RCC 7860 (cell line): ENCODE measurements at regions not wholly inside any gene's neighbourhood (a gene's known extent, or its start where the extent isn't known, plus 50 kb on each side); places are given as distances from the start of the nearest gene placed in this dataset.
"Not testable (repeated sequence)": the region's sequence is repeated elsewhere in the genome, so short reads cannot be mapped to it uniquely, and the experiment has no call there.

ENCODE experiments used
- DNase-seq: peaks from one replicate; pipeline ENCODE4 v3.0.0-alpha.2; 2015; ENCODE audit warnings: low spot score
- FAIRE-seq: peaks from 2 replicates; lab custom pipeline; 2012; peaks lifted over from hg19 to GRCh38; lab: Jason Lieb, UNC

DNA sequence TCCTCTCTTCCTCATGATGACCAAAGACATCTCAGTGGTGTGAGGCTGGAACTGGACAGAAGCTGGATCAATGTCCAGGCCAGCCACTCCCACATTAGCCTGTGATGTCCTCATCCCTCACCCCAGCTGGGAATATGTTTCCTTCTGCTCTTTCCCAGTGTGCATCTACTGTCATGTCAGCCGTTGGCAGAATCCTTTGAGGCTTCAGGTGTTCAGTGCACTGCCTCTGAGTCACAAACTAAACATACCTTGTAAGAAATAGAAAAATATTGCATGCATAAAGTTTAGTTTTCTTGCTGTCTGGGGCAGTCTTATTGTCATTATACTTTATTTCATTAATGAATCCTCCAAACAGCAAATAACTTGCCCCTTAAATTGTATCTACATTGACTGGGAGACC, 161.6 kb upstream of the RASGRP1 start:
- no peak for DNase-seq
- FAIRE-seq, result no peak

DNA sequence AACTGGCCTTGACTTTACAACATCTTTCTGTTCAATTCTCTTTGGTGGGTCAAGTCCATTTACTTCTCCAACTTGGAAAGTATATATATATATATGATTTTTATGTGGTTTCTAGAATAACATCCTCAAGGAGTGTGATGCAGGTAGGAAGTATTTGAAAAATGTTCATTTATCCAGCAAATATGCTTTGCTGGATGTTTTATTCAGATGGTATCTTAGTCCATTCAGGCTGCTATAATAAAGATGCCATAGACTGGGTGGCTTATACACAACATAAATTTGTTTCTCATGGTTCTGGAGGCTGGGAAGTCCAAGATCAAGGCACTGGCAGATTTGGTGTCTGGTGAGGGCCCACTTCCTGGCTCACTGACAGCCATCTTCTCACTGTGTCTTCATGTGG, 168.7 kb upstream of the RASGRP1 start:
- no peak for DNase-seq
- FAIRE-seq, result no peak

DNA sequence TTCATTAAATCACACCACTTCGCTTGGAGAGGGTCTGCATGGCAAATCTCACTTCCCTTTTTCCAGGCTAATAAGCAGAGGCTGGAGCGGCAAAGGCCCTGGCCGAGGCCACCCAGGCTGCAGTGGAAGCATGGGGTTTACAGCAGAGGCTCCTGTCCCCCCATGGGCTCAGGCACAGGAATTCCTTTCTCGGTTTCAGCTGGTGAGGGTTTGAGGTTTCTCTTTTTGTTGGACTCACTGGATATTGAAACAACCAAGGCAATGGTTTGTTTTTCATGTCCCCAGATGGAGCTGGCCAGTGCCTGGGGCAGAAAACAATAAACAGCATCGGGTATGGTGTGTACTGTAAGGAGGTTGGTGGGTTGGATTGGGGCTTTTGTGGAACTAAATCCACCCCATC, 175.6 kb upstream of the RASGRP1 start:
- DNase-seq, result no peak
- no peak for FAIRE-seq

DNA sequence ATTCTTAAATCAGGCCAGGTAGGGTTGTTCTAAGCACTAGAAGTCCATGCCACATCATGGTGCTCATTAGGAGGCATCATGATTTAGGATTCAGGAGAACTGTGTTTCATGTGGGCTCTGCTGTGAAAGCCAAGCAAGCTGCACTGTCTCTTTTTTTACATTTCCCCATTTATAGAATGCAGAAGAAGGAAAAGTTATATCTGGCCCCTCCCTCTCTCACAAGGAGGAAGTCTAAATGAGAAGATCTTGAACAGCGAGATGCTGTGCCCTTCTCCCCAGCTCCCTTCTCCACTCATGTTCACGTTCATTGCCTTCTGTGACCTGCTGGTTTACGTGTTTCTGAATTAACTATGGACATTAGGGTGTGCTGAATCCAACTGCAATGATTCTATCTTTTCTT, 178.5 kb upstream of the RASGRP1 start:
- FAIRE-seq (no peak), DNase-seq (no peak)

DNA sequence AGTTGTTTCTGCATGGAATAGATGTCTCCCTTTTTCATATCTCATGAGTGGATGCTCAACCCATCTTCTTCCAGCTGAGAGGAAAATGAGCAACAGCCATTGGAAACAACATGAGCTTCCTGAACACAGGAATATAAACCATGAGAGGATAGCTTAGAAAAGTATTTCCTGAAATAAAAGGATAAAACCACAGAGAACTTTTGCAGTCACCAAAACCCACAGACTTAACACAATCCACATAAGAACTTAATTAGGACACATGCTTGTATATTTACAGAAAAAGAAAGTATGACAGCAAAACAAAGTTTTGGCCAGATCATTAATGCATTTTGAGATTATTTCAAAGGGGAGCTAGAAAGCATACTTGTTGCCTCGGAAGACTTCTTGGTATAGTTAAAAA, 180.5 kb upstream of the RASGRP1 start:
- DNase-seq (no peak), FAIRE-seq (no peak)

DNA sequence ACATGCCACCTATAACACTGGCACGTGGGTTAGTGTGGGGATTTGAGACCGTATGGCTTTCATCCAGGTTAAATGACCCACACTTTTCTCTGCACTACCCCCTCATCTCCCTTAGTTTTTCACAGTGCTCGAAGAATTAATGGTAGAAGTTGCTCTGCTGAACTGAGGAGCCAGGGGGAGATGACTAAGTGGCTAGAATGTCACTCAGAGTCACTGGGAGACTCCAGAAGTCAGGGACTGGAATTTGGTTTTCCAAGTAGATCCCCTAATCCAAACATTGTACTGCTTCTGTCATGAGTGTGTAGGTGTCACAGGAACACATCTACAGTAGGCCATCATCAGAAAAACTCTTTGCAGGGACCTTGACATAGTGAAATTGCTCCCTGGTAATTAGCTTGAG, 181.0 kb upstream of the RASGRP1 start:
- no peak for FAIRE-seq
- DNase-seq, result no peak

DNA sequence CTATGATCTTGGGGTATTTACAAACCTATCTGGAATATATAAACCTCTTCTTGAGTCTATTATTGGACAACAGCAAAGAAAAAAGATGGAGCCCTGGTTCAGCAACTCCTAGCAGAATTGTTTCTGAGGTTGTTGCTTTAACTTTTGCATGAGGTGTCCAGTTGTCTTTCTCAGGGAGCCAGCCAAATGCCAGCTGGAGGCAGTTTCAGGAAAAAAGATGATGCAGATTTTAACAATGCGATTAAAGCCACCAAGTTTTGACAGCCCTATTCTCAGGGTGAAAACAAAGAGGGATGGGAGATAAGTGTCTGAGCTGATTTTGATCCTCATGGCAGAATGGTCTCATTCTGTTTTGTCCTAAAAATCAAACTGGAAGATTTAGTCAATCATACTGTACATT, 181.6 kb upstream of the RASGRP1 start:
- no peak for FAIRE-seq
- no peak for DNase-seq

DNA sequence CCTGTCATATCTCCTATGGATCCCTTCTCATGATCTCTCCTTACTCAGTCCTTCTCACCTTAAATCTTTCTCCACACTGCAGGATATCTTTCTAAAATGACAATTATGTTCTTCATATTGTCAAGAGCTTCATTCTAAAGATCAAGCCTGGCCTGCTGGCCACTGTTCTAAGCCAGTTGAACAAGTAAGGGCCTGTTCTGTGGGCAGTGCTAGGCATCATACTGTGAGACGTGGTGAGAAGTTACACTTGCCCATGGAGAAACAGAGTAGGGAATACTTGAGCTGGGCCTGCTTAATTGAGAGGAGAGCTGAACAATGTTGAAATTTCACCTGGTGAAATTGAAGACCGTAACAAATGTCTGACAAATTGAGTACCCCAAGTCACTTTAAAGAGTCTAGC, 184.1 kb upstream of the RASGRP1 start:
- DNase-seq (no peak), FAIRE-seq (no peak)

DNA sequence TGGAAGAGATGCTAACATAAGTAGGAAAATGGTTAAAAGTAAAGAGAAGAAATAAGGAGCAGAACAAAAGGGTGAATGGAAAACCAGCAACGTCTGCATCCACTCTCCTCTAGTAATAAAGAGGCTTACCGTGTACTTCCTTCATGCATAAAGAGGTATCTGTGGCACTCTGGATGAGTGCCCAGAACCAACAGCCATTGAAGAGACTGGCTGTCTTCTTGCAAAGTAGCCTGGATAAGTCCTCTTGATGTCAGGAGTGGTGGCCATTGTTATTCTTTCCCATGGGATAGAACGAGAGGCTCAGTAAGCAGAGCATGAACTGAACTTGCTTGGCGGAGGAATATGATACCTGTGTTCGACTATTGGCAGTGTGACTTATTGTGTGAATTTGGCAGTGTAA, 186.2 kb upstream of the RASGRP1 start:
- no peak for FAIRE-seq

DNA sequence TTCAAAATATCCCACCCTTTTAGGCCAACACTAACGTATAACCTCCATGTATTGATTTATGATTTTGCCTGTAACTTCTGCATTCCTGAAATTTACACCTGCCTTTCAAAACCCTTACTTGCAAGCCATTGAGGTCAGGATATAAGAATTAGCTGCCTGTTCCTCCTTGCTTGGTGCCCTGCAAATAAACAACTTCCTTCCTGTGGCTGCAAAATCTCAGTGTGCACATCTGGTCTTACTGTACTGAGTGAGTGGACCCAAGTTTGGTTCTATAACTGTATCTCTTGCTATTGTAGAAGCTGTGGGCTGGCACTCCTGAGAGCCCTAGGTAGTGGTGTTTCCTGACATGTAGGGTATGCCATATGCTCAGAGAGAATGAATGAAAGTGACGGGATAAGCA, 191.1 kb upstream of the RASGRP1 start:
- no peak for DNase-seq
- no peak for FAIRE-seq

More for the DNA sequence above, 186.2 kb upstream of the RASGRP1 start:
- no peak for DNase-seq

DNA sequence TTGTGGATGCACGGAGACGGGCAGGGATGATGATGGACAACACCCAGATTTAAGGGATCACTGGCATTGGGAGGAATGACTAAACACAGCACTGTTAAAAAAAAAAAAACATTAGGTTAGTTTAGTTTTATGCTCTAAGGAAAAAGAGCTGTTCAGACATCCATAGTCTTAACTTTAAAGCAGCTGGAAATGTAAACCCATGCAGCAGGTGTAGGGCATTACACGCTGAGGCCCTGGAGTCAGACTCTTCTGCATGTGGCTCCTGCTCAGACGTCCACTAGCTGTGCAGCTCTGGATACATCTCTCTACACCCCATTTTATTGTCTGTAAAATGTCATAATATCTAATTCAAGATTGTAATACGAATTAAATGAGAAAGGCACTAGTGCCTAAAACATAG, 191.8 kb upstream of the RASGRP1 start:
- DNase-seq (no peak), FAIRE-seq (no peak)

DNA sequence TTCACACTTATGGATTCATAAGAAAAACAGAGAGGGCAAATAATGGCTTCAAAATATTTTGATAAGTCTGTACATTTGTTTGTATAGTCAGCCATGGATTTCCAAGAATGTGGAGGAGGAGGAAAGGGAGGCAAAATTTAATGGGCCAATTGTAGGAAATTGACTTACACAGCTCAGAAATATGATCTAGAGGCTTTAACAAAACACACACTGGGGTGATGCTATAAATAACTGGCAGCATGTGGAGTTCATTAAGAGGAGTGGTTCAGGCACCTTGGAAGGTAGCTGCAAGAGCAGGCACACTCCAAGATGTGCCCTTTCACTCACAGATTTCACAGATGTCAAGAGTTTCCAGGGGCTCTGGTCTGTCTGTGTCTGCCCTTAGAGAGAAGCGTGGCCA, 193.4 kb upstream of the RASGRP1 start:
- DNase-seq (peak; percentile 25), FAIRE-seq (no peak)

DNA sequence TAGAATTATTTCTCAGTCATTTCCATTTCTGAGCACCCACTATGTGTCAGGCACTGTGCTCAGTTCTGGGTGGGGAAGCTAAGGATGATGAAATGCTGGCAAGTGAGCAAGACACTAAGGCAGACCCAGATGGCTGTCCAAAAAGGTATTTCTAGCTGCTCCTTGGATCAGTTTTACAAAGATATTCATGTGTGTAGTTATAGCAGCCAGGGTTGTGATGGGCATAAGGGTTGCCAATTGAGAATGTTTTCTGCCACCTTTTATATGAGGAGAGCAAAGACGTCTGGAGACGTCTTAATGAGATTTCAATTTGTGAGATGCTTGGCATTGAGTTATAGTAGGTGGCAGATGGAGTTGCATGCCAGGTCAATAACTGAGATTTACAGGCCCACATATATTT, 197.1 kb upstream of the RASGRP1 start:
- DNase-seq (no peak), FAIRE-seq (no peak)

DNA sequence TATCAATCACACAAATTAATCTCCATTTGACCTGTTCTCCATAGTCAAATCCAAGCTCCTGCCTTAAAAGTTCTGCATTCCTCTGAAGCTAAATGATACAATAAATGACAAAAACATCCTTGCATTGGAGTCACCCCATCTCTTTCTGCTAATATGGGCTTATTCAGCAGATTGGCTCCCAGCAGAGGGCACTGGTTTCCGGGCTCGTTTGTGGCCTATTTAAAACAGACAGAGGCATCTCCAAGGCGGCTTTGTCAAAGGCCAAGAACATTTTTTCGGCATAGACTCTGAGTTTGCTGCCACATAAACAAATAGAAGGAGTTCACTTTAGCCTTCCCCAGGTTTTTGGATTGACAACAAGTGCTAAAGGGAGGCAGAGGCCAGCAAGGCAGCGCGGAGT, 204.4 kb upstream of the RASGRP1 start:
- no peak for DNase-seq
- FAIRE-seq, result no peak

DNA sequence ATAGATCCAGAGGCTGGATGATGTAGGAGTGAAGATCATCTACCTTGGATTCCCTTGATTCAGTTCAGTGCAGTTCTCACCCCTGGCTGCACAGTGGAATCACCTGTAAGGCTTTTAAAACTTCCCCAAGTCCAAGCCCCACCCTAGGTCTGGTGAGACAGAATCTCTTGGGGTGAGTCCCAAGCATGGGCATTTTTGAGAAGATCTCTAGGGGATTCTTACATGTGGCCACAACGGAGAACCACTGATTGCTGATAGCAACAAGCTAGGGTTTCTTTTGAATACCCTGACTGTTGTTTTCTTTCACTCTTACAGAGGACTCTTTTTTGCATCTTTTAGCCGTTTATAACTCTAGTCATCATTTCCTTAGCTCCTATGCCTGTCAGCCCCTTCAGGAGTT, 204.9 kb upstream of the RASGRP1 start:
- DNase-seq, result no peak
- FAIRE-seq, result no peak

DNA sequence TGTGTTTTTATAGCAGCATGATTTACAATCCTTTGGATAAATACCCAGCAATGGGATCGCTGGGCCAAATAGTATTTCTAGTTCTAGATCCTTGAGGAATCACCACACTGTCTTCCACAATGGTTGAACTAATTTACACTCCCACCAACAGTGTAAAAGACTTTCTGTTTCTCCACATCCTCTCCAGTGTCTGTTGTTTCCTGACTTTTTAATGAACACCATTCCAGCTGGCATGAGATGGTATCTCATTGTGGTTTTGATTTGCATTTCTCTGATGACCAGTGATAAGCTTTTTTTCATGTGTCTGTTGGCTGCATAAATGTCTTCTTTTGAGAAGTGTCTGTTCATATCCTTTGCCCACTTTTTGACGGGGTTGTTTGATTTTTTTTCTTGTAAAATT, 209.5 kb upstream of the RASGRP1 start:
- not testable (repeated sequence) for DNase-seq, FAIRE-seq

DNA sequence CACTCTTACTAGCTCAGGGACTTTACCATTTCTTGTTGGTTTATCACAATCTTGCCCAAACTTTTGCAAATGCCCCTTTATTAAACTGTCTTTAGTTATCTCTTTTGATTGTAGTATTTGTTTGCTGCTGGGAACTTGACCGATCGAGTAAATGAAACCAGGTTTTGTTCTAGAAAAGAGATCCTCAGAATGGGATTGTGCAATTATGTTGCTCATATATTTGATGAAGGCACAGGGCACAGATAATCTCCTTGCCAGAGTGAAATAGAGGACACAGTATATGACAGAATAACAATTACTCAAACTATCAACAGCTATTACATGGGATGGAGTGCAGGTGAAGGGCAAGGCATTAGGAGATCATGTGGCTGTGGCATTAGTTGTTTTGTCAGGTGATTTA, 216.6 kb upstream of the RASGRP1 start:
- DNase-seq (no peak), FAIRE-seq (no peak)

DNA sequence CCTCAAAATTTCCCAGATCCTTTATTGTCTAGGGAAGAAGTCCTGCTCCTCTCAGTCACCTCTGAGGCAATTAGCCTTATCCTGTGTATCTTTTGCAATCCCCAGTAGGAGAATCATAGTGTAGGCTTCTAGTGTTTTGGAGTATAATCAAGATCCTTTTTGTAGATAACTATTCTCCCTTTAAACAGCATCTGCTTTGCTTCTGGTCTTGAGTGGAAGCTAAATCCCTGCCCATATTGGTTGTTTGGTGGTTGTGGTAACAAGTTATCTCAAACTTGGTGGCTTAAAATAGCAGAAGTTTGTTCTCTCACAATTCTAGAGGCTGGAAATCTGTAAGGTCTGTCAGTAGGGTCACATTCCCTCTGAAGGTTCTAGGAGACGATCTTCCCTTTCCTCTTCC, 217.5 kb upstream of the RASGRP1 start:
- no peak for FAIRE-seq
- DNase-seq, result no peak

DNA sequence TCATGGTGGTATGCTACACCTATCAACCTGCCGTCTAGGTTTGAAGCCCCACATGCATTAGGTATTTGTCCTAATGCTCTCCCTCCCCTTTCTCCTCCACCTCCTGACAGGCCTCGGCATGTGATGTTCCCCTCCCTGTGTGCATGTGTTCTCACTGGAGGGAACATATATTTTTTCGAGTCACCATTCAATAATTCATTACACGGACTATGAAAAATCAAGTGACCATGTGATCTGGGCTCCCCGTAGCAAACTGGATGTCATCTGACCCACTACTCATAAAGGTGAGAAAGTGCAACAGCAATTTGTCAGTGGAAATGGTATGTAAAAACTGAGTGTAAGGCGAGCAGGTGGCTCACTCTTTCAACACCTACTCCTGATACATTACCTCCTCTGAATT, 224.3 kb upstream of the RASGRP1 start:
- DNase-seq (no peak), FAIRE-seq (no peak)

DNA sequence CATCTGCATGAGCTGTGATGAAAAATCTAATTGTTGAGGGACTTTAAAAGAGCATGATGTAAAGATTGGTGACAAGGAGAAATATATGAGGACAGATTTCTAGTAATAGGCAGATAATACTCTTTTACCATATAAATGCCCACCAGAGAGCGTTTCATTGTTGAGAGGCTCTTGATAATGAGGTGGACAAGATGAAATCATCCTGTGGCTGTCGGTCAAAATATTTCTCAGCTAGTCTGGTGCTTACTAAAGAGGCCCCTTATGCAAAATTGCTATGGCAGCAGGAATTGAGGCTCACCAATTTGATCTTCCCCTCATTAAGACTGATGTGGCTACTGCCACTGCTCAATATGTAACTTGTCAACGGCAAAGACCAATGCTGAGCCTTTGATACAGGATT, 225.0 kb upstream of the RASGRP1 start:
- DNase-seq (no peak), FAIRE-seq (no peak)

DNA sequence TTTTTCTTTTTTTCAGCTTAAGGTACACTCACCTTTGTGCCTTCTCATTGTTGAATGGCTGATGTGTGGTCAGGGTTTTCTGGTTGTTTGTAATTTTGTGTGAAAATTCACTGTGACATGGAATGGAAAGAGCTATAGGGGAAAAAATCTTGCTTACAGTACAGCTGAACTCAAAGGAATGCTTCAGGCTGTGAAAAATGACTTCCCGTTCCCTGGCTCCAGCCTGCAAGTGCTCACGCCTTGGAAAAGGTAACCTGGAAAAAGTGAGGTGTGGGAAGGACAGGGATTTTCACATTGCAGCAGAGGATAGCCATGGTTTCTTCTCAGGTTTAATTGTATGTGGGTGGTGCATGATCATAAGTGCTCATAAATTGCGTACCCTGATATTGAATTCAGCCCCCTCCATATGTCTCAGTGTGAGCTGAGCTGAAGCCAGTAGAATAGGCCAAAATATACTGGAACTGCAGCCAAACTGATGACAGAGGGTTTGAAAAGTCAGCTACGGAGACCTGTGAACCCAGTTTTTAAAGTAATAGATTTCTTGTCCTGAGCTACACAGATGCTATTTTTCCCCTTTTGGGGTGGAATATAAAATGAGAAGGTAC, 228.7 kb upstream of the RASGRP1 start:
- DNase-seq, result no peak
- FAIRE-seq, result no peak

DNA sequence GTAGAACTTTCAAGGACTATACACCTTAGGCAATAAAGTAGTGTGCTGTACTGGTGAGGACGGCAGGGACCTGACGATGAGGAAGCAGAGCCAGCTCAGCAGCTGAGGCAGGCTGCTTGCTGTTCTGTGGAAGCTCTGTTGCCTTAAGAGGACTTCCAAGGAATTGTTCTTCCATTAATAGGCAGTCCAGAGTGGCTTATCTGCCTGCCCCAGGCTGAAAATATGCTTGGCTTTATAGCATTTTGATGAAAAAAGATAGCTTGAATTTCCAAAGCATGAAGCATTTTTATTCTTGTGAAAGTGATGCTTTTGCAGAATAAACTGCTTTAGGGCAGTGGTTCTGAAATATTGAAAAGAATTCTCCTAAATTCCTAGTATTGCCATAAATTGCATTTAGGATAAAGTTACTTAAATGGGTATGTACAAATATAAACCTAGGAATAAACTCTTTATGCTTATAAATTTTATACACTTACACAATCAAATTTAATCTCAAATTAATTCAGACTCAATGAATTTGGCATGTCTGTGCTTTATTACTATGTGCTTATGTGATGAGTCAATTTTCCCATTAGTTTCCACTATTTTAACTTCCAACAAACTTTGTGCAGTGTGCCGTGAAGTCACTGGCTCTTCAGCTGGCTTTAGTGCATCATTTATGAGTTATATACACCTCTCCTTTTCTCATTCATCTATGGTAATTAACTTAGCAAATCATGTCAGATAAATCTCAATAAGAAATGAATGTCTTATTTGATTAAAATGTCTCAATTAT, 231.0 kb upstream of the RASGRP1 start:
- DNase-seq (no peak), FAIRE-seq (no peak)

DNA sequence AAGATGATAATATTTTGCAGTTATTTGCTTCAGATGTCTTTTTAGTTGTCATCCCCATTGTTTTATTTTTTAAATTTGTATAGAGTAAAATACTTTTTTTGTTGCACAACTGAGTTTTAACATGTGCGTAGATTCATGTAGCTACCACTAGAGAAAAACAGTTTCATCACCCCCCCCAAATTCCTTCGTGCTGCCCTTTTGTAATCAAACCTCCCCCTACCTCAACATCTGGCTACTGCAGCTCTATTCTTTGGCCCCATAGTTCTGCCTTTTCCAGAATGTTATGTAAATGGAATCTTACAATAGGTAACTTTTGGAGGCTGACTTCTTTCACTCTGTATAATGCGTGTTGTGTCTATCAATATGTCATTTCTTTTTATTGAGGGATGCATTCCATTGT, 232.0 kb upstream of the RASGRP1 start:
- no peak for FAIRE-seq

More for the DNA sequence above, 232.0 kb upstream of the RASGRP1 start:
- DNase-seq, result no peak
